H9 (cell line): ENCODE measurements at regions not wholly inside any gene's neighbourhood (a gene's known extent, or its start where the extent isn't known, plus 50 kb on each side); places are given as distances from the start of the nearest gene placed in this dataset.

Source experiments
- DNase-seq: peaks from one replicate; pipeline ENCODE4 v3.0.0-alpha.2; 2017
- H2AFZ ChIP-seq: one replicate; pipeline ENCODE4 v1.6.1; 2013; ENCODE audit warnings: mild to moderate bottlenecking, low read length, control low read depth, moderate library complexity
- H2AK5ac ChIP-seq: 2 replicates; pipeline ENCODE4 v1.6.1; 2013; ENCODE audit warnings: low read length, control low read depth, mixed read lengths; ENCODE audit not compliant: insufficient read length
- H2BK120ac ChIP-seq: one replicate; pipeline ENCODE4 v1.6.1; 2013; ENCODE audit warnings: low read depth, mild to moderate bottlenecking, low read length, control low read depth, inconsistent platforms; ENCODE audit not compliant: poor library complexity, severe bottlenecking
- H2BK12ac ChIP-seq: 2 replicates; pipeline ENCODE4 v1.6.1; 2013; ENCODE audit warnings: low read length, control low read depth, mixed read lengths, low read depth; ENCODE audit not compliant: insufficient read length
- H2BK15ac ChIP-seq: 2 replicates; pipeline ENCODE4 v1.6.1; 2013; ENCODE audit warnings: low read depth, low read length, control low read depth
- H2BK20ac ChIP-seq: one replicate; pipeline ENCODE4 v1.6.1; 2013; ENCODE audit warnings: low read depth, mild to moderate bottlenecking, low read length, control low read depth, inconsistent platforms; ENCODE audit not compliant: poor library complexity, severe bottlenecking
- H2BK5ac ChIP-seq: 2 replicates; pipeline ENCODE4 v1.6.1; 2013; ENCODE audit warnings: low read length, control low read depth, mixed read lengths; ENCODE audit not compliant: insufficient read length
- H3K14ac ChIP-seq: 2 replicates; pipeline ENCODE4 v1.6.1; 2013; ENCODE audit warnings: low read length, control low read depth; ENCODE audit not compliant: insufficient read depth
- H3K18ac ChIP-seq: 2 replicates; pipeline ENCODE4 v1.6.1; 2013; ENCODE audit warnings: low read depth, mild to moderate bottlenecking, mixed read lengths, low read length, control low read depth; ENCODE audit not compliant: insufficient read length
- H3K23ac ChIP-seq: 2 replicates; pipeline ENCODE4 v1.6.1; 2013; ENCODE audit warnings: low read length, control low read depth, mixed read lengths, low read depth; ENCODE audit not compliant: insufficient read length
- H3K23me2 ChIP-seq: 2 replicates; pipeline ENCODE4 v1.6.1; 2013; ENCODE audit warnings: low read depth, mild to moderate bottlenecking, mixed read lengths, low read length, control low read depth; ENCODE audit not compliant: insufficient read length, poor library complexity, severe bottlenecking
- H3K27ac ChIP-seq: 2 replicates; pipeline ENCODE4 v1.5.1; 2013; ENCODE audit warnings: low read length, control low read depth, mixed read lengths, low read depth; ENCODE audit not compliant: insufficient read length
- H3K27me3 ChIP-seq: 2 replicates; pipeline ENCODE4 v1.6.1; 2013; ENCODE audit warnings: low read length, control low read depth, inconsistent platforms; ENCODE audit not compliant: insufficient read depth
- H3K4ac ChIP-seq: 2 replicates; pipeline ENCODE4 v1.6.1; 2013; ENCODE audit warnings: low read depth, mild to moderate bottlenecking, control low read depth, inconsistent platforms, low read length, moderate library complexity
- H3K4me1 ChIP-seq: 2 replicates; pipeline ENCODE4 v1.6.1; 2013; ENCODE audit warnings: low read length, control low read depth, inconsistent platforms; ENCODE audit not compliant: insufficient read depth
- H3K4me2 ChIP-seq: 2 replicates; pipeline ENCODE4 v1.6.1; 2013; ENCODE audit warnings: low read length, control low read depth, mixed read lengths; ENCODE audit not compliant: insufficient read length, insufficient read depth
- H3K56ac ChIP-seq: 2 replicates; pipeline ENCODE4 v1.6.1; 2013; ENCODE audit warnings: low read depth, mild to moderate bottlenecking, mixed read lengths, low read length, control low read depth; ENCODE audit not compliant: insufficient read length
- H3K79me1 ChIP-seq: 2 replicates; pipeline ENCODE4 v1.6.1; 2013; ENCODE audit warnings: low read depth, mild to moderate bottlenecking, moderate library complexity, low read length, control low read depth, inconsistent platforms; ENCODE audit not compliant: insufficient read depth, poor library complexity, severe bottlenecking
- H3K79me2 ChIP-seq: 2 replicates; pipeline ENCODE4 v1.6.1; 2013; ENCODE audit warnings: low read length, control low read depth, inconsistent platforms; ENCODE audit not compliant: insufficient read depth
- H3K9ac ChIP-seq: 2 replicates; pipeline ENCODE4 v1.6.1; 2013; ENCODE audit warnings: low read length, control low read depth, mixed read lengths; ENCODE audit not compliant: insufficient read length; ENCODE audit errors: extremely low read depth
- H3K9me3 ChIP-seq: one replicate; pipeline ENCODE4 v1.6.1; 2013; ENCODE audit warnings: low read depth, low read length, inconsistent platforms; ENCODE audit not compliant: control insufficient read depth
- H3T11ph ChIP-seq: one replicate; pipeline ENCODE4 v1.6.1; 2013; ENCODE audit warnings: mild to moderate bottlenecking, low read length, control low read depth, inconsistent platforms
- H4K20me1 ChIP-seq: one replicate; pipeline ENCODE4 v1.6.1; 2013; ENCODE audit not compliant: control insufficient read depth, insufficient read length, insufficient read depth
- H4K5ac ChIP-seq: 2 replicates; pipeline ENCODE4 v1.6.1; 2013; ENCODE audit warnings: low read depth, mild to moderate bottlenecking, mixed read lengths, low read length, control low read depth; ENCODE audit not compliant: insufficient read length
- H4K8ac ChIP-seq: replicated peaks from 2 replicates; pipeline ENCODE4 v1.6.1; 2013; ENCODE audit warnings: low read length, control low read depth, mixed read lengths, low read depth; ENCODE audit not compliant: insufficient read length
- H4K91ac ChIP-seq: 2 replicates; pipeline ENCODE4 v1.6.1; 2013; ENCODE audit warnings: low read depth, mild to moderate bottlenecking, moderate library complexity, mixed read lengths, low read length, control low read depth; ENCODE audit not compliant: insufficient read length
- H3K27ac Mint-ChIP-seq, 3 experiments: 2 replicates in 2 of 3; 3 replicates in 1 of 3; pipeline ENCODE4 v1.8.0; 2020 to 2021; ENCODE audit warnings: mixed read lengths in 3 of 3, mild to moderate bottlenecking in 1 of 3, moderate library complexity in 1 of 3
- H3K27me3 Mint-ChIP-seq: 2 replicates; pipeline ENCODE4 v1.8.0; 2021; ENCODE audit warnings: low read depth, mild to moderate bottlenecking, moderate library complexity, mixed read lengths
- H3K36me3 Mint-ChIP-seq, 3 experiments: 2 replicates in 2 of 3; 3 replicates in 1 of 3; pipeline ENCODE4 v1.8.0; 2020 to 2021; ENCODE audit warnings: low read depth in 3 of 3, mixed read lengths in 3 of 3; ENCODE audit not compliant: insufficient read depth in 1 of 3
- H3K4me1 Mint-ChIP-seq, 2 experiments: 2 replicates each; pipeline ENCODE4 v1.8.0; 2020; ENCODE audit warnings: mixed read lengths in 2 of 2
- H3K4me3 Mint-ChIP-seq, 2 experiments: 2 replicates in 1 of 2; 3 replicates in 1 of 2; pipeline ENCODE4 v1.8.0; 2020 to 2021; ENCODE audit warnings: mild to moderate bottlenecking in 2 of 2, mixed read lengths in 2 of 2, moderate library complexity in 1 of 2
- H3K9me3 Mint-ChIP-seq, 2 experiments: 2 replicates in 1 of 2; 3 replicates in 1 of 2; pipeline ENCODE4 v1.8.0; 2020; ENCODE audit warnings: mild to moderate bottlenecking in 2 of 2, mixed read lengths in 2 of 2, moderate library complexity in 1 of 2
- WGBS: extraction: QIAGEN DNeasy Blood & Tissue Kit; methylation state at CpG from one replicate; pipeline ENCODE4 v1.1.7; 2013; ENCODE audit warnings: missing lambda C conversion rate, low lambda C conversion rate, mixed read lengths; ENCODE audit not compliant: insufficient read length; ENCODE audit errors: extremely low coverage; 5-methylcytosine and 5-hydroxymethylcytosine counted together
- TF ChIP-seq, protein P1 (sequence below): fragments of 200-600 bp; sonication (generic); conservative IDR thresholded peaks from 3 replicates; pipeline ENCODE4 v1.8.0; 2021; ENCODE audit warnings: antibody characterized with exemption, mild to moderate bottlenecking

DNA sequence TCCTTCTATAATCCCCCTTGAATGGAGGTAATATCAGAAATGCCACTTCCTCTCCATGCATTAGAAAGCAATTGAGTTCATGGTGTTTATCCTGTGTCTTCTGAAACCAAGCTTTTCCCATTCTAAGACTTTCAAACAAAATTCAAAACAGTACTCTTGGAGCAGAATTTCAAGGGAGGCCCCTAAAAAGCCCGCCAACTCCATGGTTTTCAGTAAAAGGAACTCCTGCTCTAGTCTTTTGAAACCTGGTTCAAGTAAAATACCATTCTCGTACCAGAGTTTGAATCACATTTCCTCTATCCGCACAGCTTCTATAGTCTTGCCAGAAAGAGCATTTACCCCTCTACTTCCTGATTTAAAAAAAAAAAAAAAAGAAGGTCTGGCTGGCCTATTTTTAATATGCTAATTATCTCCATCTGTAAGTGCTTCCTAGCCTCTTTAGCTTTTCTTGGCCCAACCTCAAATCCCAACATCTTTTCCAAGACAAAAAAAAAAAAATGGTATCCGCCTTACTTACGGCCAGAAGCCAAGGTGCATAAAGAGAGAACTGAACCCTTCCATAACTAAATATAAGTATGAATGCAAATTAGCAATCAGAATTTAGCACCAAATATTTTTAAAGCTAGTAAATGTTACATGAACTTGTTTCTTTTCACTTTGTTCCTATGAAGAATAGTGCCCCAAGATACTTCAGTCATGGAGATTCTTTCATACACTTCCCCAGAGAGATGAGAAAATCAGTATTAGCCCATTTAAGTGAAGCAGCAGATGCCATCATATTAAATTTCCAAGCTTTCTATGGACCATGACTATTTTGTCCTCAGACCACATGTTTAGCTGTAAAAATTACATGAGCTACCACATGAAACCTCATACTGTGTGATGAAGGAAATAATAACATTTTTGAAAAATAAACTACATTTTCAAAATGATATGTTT lies 199.9 kb upstream of the FAM3C start:
- Histone ChIP-seq H2BK5ac (no peak overlapping the region), H3K79me1 (no peaks in the 10 kb centered on the region), H2BK120ac (no peak overlapping the region), H3K23me2 (no peaks in the 10 kb centered on the region), H3K23ac (no peak overlapping the region), H3T11ph (no peak overlapping the region), H3K27ac (no peak overlapping the region), H2AFZ (no peak overlapping the region), H3K9me3 (no peaks in the 10 kb centered on the region), H4K8ac (no peak overlapping the region), H3K79me2 (no peaks in the 10 kb centered on the region), H3K27me3 (no peaks in the 10 kb centered on the region), H3K4ac (no peak overlapping the region), H3K18ac (no peak overlapping the region), H3K4me1 (no peaks in the 10 kb centered on the region), H4K91ac (no peak overlapping the region), H3K9ac (no peak overlapping the region), H4K5ac (no peak overlapping the region), H2BK12ac (no peak overlapping the region), H2AK5ac (no peak overlapping the region), H3K14ac (no peak overlapping the region), H3K56ac (no peak overlapping the region), H2BK20ac (no peak overlapping the region), H3K4me2 (no peak overlapping the region), H4K20me1 (no peaks in the 10 kb centered on the region), H2BK15ac (no peak overlapping the region)
- Mint-ChIP-seq H3K36me3 (peaks cover 0 to 6% (median 3%) of the 10 kb centered on the region in 3 experiments; a peak in 4 of 7 replicates), H3K9me3 (peaks cover 8% of the 10 kb centered on the region in 2 experiments; a peak in 3 of 5 replicates), H3K27ac (no peak overlapping the region), H3K27me3 (no peaks in the 10 kb centered on the region), H3K4me3 (no peak overlapping the region), H3K4me1 (no peaks in the 10 kb centered on the region)
- WGBS = no CpG with 5 or more reads among the region's 5 CpGs
- DNase-seq = no peak
- TF ChIP-seq, protein P1, sequence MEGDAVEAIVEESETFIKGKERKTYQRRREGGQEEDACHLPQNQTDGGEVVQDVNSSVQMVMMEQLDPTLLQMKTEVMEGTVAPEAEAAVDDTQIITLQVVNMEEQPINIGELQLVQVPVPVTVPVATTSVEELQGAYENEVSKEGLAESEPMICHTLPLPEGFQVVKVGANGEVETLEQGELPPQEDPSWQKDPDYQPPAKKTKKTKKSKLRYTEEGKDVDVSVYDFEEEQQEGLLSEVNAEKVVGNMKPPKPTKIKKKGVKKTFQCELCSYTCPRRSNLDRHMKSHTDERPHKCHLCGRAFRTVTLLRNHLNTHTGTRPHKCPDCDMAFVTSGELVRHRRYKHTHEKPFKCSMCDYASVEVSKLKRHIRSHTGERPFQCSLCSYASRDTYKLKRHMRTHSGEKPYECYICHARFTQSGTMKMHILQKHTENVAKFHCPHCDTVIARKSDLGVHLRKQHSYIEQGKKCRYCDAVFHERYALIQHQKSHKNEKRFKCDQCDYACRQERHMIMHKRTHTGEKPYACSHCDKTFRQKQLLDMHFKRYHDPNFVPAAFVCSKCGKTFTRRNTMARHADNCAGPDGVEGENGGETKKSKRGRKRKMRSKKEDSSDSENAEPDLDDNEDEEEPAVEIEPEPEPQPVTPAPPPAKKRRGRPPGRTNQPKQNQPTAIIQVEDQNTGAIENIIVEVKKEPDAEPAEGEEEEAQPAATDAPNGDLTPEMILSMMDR = no peak
